Stimulated activated naive CD4-positive, alpha-beta T cell (primary cell): ENCODE measurements at regions not wholly inside any gene's neighbourhood (a gene's known extent, or its start where the extent isn't known, plus 50 kb on each side); places are given as distances from the start of the nearest gene placed in this dataset.

Experiments
- DNase-seq, 6 experiments: peaks; one replicate each; lab custom pipeline; 2025; lab: John Stamatoyannopoulos, UW

- DNase-seq: no peak
These were observed 257.5 kb downstream of the IPMK start for GRCh38 chr10:58010073-58010702.

- DNase-seq: no peak
These were observed 263.7 kb downstream of the IPMK start for GRCh38 chr10:58003945-58004344.

GRCh38 chr10:58001159-58001558 is 266.5 kb downstream of the IPMK start:
- no peak for DNase-seq

- no peak for DNase-seq
These were observed 271.2 kb downstream of the IPMK start for GRCh38 chr10:57996536-57996935.

GRCh38 chr10:57993302-57993701 is 274.4 kb downstream of the IPMK start:
- no peak for DNase-seq

- DNase-seq: no peak
These were observed 275.2 kb downstream of the IPMK start for GRCh38 chr10:57992321-57993077.

GRCh38 chr10:57988964-57989363 is 278.7 kb downstream of the IPMK start:
- no peak for DNase-seq

GRCh38 chr10:57987055-57987721 is 280.5 kb downstream of the IPMK start:
- DNase-seq: no peak

GRCh38 chr10:57986422-57986821 is 281.3 kb downstream of the IPMK start:
- no peak for DNase-seq

GRCh38 chr10:57983281-57983791 is 284.4 kb downstream of the IPMK start:
- DNase-seq: no peak

- no peak for DNase-seq
These were observed 285.6 kb downstream of the IPMK start for GRCh38 chr10:57982091-57982490.

- no peak for DNase-seq
These were observed 287.7 kb downstream of the IPMK start for GRCh38 chr10:57979956-57980355.

- no peak for DNase-seq
These were observed 288.2 kb downstream of the IPMK start for GRCh38 chr10:57979491-57979890.

GRCh38 chr10:57977262-57977661 is 290.4 kb downstream of the IPMK start:
- no peak for DNase-seq

GRCh38 chr10:57973451-57973850 is 294.2 kb downstream of the IPMK start:
- no peak for DNase-seq

- no peak for DNase-seq
These were observed 294.9 kb downstream of the IPMK start for GRCh38 chr10:57972783-57973182.

GRCh38 chr10:57968328-57969016 is 299.2 kb downstream of the IPMK start:
- no peak for DNase-seq

GRCh38 chr10:57964351-57964750 is 303.3 kb downstream of the IPMK start:
- no peak for DNase-seq

GRCh38 chr10:57963546-57963945 is 304.1 kb downstream of the IPMK start:
- no peak for DNase-seq

GRCh38 chr10:57962839-57963238 is 304.9 kb downstream of the IPMK start:
- DNase-seq: no peak

GRCh38 chr10:57961487-57961886 is 306.2 kb downstream of the IPMK start:
- no peak for DNase-seq

- no peak for DNase-seq
These were observed 307.3 kb downstream of the IPMK start for GRCh38 chr10:57960406-57960805.
